ENCODE measurements at regions not wholly inside any gene's neighbourhood (a gene's known extent, or its start where the extent isn't known, plus 50 kb on each side); places are given as distances from the start of the nearest gene placed in this dataset.

DNA sequence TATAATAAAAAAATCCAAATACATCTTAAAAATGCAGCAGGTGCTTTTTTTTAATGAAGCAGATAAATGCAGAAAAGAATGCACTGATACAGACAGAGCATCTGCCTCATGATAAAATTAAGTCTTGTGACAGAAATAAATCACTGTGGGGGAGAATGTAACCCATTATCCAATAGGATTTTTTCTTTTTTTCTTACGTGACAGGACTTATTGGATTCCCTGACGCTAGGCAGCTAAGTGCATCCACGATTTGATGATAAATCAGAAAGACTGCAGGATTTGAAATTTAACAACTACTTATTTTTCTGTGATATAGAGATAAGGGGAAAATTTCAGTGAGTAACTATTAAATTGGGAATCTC is 110.6 kb upstream of the PPARGC1A start:
- DNase-seq (ENCODE audit: low read depth) = no peak
- TF ChIP-seq, protein P1, sequence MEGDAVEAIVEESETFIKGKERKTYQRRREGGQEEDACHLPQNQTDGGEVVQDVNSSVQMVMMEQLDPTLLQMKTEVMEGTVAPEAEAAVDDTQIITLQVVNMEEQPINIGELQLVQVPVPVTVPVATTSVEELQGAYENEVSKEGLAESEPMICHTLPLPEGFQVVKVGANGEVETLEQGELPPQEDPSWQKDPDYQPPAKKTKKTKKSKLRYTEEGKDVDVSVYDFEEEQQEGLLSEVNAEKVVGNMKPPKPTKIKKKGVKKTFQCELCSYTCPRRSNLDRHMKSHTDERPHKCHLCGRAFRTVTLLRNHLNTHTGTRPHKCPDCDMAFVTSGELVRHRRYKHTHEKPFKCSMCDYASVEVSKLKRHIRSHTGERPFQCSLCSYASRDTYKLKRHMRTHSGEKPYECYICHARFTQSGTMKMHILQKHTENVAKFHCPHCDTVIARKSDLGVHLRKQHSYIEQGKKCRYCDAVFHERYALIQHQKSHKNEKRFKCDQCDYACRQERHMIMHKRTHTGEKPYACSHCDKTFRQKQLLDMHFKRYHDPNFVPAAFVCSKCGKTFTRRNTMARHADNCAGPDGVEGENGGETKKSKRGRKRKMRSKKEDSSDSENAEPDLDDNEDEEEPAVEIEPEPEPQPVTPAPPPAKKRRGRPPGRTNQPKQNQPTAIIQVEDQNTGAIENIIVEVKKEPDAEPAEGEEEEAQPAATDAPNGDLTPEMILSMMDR (IDR thresholded peaks at IDR 0.05; ENCODE audit: control insufficient read depth, extremely low read depth, insufficient read depth) = no peak
- no peak overlapping the region for H3K4me3 ChIP-seq (ENCODE audit: low read depth, low read length)

DNA sequence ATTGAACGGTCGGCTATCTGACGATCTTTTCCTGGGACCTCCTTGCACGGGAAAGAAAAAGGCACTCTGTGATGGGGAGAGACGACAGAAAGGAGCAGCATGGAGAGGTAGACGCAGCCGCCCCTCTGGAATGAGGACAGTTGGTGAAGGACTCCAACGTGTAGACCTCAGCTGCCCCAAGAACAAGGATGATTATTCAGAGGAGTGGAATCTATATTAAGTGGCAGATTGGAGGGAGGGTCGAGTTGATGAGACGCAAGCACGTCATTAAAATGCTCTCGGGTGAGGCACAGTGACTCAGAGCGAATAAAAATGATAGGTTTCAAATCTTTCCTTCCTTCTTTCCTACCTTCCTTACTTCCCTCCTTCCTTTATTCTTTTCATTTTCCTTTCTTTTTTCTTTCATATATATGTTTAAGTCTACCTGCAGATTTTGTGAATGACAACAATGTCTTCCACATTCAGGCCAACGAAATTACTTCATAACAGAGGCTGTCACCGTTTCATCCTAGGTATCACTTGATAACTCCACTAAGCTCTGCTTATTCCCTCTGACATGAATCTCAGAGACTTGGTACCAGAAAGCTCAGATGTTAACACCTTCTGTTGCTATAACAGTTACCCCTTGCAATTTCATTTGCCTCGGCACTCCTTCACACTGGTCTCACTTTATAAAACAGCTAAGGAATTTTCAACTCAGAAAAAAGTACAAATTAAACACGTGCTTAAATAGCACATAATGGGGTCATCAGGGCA is 110.0 kb upstream of the PPARGC1A start:
- no peak overlapping the region for H3K4me3 ChIP-seq (ENCODE audit: low read depth, low read length)
- no peak for DNase-seq (ENCODE audit: low read depth)
- TF ChIP-seq, protein P1 (IDR thresholded peaks at IDR 0.05; ENCODE audit: control insufficient read depth, extremely low read depth, insufficient read depth) = no peak

DNA sequence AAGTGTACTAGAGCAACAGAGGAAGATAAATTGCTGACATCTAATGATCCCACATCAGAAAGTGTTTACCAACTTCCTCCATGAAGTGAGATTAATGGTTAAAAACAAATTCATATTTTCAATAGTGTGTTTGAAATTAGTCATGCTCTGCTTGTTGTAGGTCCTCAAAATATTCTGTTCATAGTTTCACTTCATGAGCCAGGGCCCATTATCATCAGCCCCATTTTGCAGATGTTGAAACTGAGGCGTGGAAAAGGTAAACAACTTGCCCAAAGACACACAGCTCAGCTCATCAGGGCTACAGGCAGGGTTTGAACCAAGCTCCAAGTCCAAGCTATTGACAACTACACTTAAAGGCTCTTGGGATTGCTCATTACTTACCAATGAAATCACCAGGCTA is 103.5 kb upstream of the PPARGC1A start:
- DNase-seq (ENCODE audit: low read depth) = no peak
- TF ChIP-seq, protein P1 (IDR thresholded peaks at IDR 0.05; ENCODE audit: control insufficient read depth, extremely low read depth, insufficient read depth) = no peak
- H3K4me3 ChIP-seq (ENCODE audit: low read depth, low read length) = no peak overlapping the region

DNA sequence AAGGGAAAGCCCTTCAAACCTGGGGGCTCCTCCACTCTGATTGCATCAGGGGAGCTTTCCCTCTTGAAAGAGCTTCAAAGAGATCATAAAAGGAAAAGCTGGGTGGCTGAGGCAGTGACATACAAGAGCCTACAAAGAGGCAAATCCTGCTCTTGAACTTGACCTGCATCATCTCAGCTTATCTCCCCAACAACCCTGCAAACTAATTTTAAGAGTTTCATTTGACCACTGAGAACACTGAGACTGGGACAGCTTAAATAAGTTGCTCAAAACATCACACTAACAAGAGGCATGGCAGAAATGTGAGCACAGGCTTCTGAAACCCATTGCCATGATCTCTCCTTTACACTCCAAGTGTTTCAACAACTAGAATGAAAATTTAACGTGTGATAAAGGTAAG is 101.6 kb upstream of the PPARGC1A start:
- DNase-seq (ENCODE audit: low read depth) = no peak
- H3K4me3 ChIP-seq (ENCODE audit: low read depth, low read length) = no peak overlapping the region
- TF ChIP-seq, protein P1 (IDR thresholded peaks at IDR 0.05; ENCODE audit: control insufficient read depth, extremely low read depth, insufficient read depth) = no peak

DNA sequence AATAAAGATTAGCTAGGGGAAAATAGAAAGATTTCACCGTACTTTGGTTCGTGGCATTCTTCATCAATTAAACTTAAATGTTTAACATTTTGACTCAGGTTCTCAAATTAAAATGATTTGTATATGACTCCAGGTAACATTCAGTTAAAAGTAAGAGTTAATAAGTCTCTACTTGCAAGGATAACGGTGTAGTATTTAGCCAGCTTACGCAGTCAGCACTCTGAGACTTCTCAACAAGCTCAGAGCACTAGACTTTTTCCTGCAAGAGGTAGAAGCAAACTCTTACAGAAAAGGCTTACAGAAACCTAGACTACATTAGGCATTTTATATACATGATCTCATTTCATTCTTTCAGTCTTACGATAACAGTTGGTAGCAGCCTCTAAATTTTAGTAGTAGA is 96.4 kb upstream of the PPARGC1A start:
- no peak overlapping the region for H3K4me3 ChIP-seq (ENCODE audit: low read depth, low read length)
- TF ChIP-seq, protein P1 (IDR thresholded peaks at IDR 0.05; ENCODE audit: control insufficient read depth, extremely low read depth, insufficient read depth) = no peak
- no peak for DNase-seq (ENCODE audit: low read depth)

DNA sequence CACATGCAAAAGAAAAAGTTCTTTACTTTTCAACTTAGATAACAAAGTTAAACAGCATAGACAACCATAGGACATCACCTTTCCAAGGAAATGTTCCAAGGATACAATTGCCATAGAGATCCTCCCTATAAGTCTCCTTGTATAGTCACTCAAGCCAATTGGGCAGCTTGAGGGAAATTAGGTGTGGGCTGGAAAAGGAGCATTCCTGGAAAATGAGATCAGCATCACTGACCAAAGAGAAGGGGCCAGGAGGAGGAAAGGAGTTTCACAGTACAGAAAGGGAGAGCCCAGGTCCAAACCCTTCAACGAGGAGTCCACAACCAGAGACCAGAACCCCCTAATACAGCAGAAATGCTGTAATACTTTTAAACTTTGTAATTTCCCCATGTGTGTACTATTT is 91.5 kb upstream of the PPARGC1A start:
- TF ChIP-seq, protein P1 (IDR thresholded peaks at IDR 0.05; ENCODE audit: control insufficient read depth, extremely low read depth, insufficient read depth) = no peak
- DNase-seq (ENCODE audit: low read depth) = no peak
- no peak overlapping the region for H3K4me3 ChIP-seq (ENCODE audit: low read depth, low read length)

DNA sequence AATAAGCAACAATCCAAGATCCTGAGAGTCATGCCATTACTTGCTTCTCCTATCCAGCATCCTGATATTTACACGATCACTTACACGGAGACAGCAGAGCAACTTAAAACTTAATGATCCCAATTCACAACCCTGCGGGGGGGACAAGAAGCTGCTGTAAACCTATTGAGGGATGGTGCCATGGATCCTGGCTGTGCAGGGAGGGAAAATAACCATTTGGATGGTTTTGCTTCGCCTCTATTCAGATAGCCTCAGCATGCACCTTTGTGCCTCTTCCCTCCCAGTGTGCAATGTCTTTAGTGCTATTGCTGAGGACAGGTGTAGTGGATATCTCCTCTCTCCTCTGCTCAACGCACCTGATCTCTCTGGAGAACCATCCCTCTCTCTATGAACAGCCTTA is 89.7 kb upstream of the PPARGC1A start:
- H3K4me3 ChIP-seq (ENCODE audit: low read depth, low read length) = no peak overlapping the region
- DNase-seq (ENCODE audit: low read depth) = no peak

More for the DNA sequence above, 89.7 kb upstream of the PPARGC1A start:
- TF ChIP-seq, protein P1 (IDR thresholded peaks at IDR 0.05; ENCODE audit: control insufficient read depth, extremely low read depth, insufficient read depth) = no peak
